ENCODE measurements at regions not wholly inside any gene's neighbourhood (a gene's known extent, or its start where the extent isn't known, plus 50 kb on each side); places are given as distances from the start of the nearest gene placed in this dataset.

GRCh38 chr12:67572492-67572891, 76.1 kb upstream of the DYRK2 start:
- TF ChIP-seq SIN3A (IDR thresholded peaks at IDR 0.05; ENCODE audit: low read depth, low read length) (no peak), HDAC6 (IDR thresholded peaks at IDR 0.05; ENCODE audit: unreplicated experiment) (no peak), POLR2AphosphoS5 (IDR thresholded peaks at IDR 0.05; ENCODE audit: low read length) (no peak), NBN (IDR thresholded peaks at IDR 0.05) (no peak), PRDM15 (CRISPR knock-in tag; IDR thresholded peaks at IDR 0.05) (no peak), CTCF (IDR thresholded peaks at IDR 0.05 in 2 of 3, conservative IDR thresholded peaks at IDR 0.05 in 1 of 3; ENCODE audit: control insufficient read depth in 2 of 3, extremely low read depth in 1 of 3, insufficient read depth in 1 of 3, low read depth in 3 of 3, low read length in 3 of 3) (no peak), PML (IDR thresholded peaks at IDR 0.05; ENCODE audit: low read length) (no peak), SP1 (IDR thresholded peaks at IDR 0.05; ENCODE audit: low read depth, low read length) (no peak), TARDBP (IDR thresholded peaks at IDR 0.05; ENCODE audit: borderline replicate concordance) (no peak), POLR2A (IDR thresholded peaks at IDR 0.05; ENCODE audit: low read depth, low read length) (no peak), GABPA (IDR thresholded peaks at IDR 0.05; ENCODE audit: low read depth) (no peak), ZNF274 (IDR thresholded peaks at IDR 0.05; ENCODE audit: insufficient read depth, insufficient read length) (no peak), ATF2 (IDR thresholded peaks at IDR 0.05; ENCODE audit: low read length) (no peak)
- TF ChIP-seq, protein P1, sequence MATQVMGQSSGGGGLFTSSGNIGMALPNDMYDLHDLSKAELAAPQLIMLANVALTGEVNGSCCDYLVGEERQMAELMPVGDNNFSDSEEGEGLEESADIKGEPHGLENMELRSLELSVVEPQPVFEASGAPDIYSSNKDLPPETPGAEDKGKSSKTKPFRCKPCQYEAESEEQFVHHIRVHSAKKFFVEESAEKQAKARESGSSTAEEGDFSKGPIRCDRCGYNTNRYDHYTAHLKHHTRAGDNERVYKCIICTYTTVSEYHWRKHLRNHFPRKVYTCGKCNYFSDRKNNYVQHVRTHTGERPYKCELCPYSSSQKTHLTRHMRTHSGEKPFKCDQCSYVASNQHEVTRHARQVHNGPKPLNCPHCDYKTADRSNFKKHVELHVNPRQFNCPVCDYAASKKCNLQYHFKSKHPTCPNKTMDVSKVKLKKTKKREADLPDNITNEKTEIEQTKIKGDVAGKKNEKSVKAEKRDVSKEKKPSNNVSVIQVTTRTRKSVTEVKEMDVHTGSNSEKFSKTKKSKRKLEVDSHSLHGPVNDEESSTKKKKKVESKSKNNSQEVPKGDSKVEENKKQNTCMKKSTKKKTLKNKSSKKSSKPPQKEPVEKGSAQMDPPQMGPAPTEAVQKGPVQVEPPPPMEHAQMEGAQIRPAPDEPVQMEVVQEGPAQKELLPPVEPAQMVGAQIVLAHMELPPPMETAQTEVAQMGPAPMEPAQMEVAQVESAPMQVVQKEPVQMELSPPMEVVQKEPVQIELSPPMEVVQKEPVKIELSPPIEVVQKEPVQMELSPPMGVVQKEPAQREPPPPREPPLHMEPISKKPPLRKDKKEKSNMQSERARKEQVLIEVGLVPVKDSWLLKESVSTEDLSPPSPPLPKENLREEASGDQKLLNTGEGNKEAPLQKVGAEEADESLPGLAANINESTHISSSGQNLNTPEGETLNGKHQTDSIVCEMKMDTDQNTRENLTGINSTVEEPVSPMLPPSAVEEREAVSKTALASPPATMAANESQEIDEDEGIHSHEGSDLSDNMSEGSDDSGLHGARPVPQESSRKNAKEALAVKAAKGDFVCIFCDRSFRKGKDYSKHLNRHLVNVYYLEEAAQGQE (IDR thresholded peaks at IDR 0.05; ENCODE audit: low read depth, low read length): no peak

Data from GM12878 (cell line).